H1 (cell line): ENCODE measurements at regions not wholly inside any gene's neighbourhood (a gene's known extent, or its start where the extent isn't known, plus 50 kb on each side); places are given as distances from the start of the nearest gene placed in this dataset.

ENCODE experiments used
- CTCF ChIA-PET: fragments of 300-600 bp; sonication (Branson Sonifier 250); formaldehyde crosslinking; loops from one replicate; lab custom pipeline; 2021; ENCODE audit not compliant: partially characterized antibody; lab: Charles Lee
- POLR2A ChIA-PET: fragments of 300-600 bp; sonication (Branson Sonifier 250); formaldehyde crosslinking; loops from one replicate; lab custom pipeline; 2021; ENCODE audit warnings: inconsistent platforms; ENCODE audit not compliant: partially characterized antibody; lab: Charles Lee
- DNase-seq, 2 experiments: peaks; one replicate each; pipeline versions ENCODE4 v3.0.0 to v3.0.0-alpha.2; 2010 to 2022; ENCODE audit warnings: low spot score in 2 of 2, low read depth in 1 of 2, mixed read lengths in 1 of 2
- FAIRE-seq: peaks from 2 replicates; lab custom pipeline; 2011; peaks lifted over from hg19 to GRCh38; lab: Jason Lieb, UNC
- H2AFZ ChIP-seq: 2 replicates; pipeline ENCODE4 v1.8.1; 2012; ENCODE audit warnings: low read length, inconsistent platforms
- H2AK5ac ChIP-seq: 2 replicates; pipeline ENCODE4 v1.6.1; 2013; ENCODE audit warnings: low read depth, low read length
- H2BK120ac ChIP-seq: replicated peaks from 2 replicates; pipeline ENCODE3; 2013; ENCODE audit warnings: low read depth, low read length, inconsistent platforms
- H2BK12ac ChIP-seq: 2 replicates; pipeline ENCODE4 v1.6.1; 2013; ENCODE audit warnings: low read depth, low read length
- H2BK15ac ChIP-seq: 2 replicates; pipeline ENCODE4 v1.6.1; 2013; ENCODE audit warnings: low read length
- H2BK20ac ChIP-seq: 2 replicates; pipeline ENCODE4 v1.6.1; 2013; ENCODE audit warnings: low read length
- H2BK5ac ChIP-seq: 2 replicates; pipeline ENCODE4 v1.6.1; 2013; ENCODE audit warnings: low read depth, low read length
- H3K14ac ChIP-seq: 2 replicates; pipeline ENCODE4 v1.6.1; 2013; ENCODE audit warnings: inconsistent platforms; ENCODE audit not compliant: insufficient read length
- H3K18ac ChIP-seq: 2 replicates; pipeline ENCODE4 v1.6.1; 2013; ENCODE audit warnings: low read length; ENCODE audit errors: extremely low read depth
- H3K23ac ChIP-seq: 2 replicates; pipeline ENCODE4 v1.6.1; 2013; ENCODE audit warnings: inconsistent platforms; ENCODE audit not compliant: insufficient read length
- H3K23me2 ChIP-seq: 2 replicates; pipeline ENCODE4 v1.6.1; 2013; ENCODE audit warnings: low read depth, low read length
- H3K27ac ChIP-seq: 2 replicates; pipeline ENCODE4 v1.6.1; 2011; ENCODE audit warnings: low read depth, low read length, inconsistent platforms
- H3K27me3 ChIP-seq, 4 experiments: replicated peaks in 1 of 4; 1 replicate in 1 of 4; 2 replicates in 3 of 4; pipeline versions ENCODE4 v1.6.1 to v1.8.1; 2011 to 2013; ENCODE audit warnings: low read length in 3 of 4, mild to moderate bottlenecking in 3 of 4, inconsistent platforms in 2 of 4, mixed read lengths in 2 of 4, moderate library complexity in 1 of 4; ENCODE audit not compliant: control insufficient read depth in 3 of 4, insufficient read depth in 3 of 4; ENCODE audit errors: extremely low read depth in 1 of 4
- H3K36me3 ChIP-seq, 4 experiments: 2 replicates each; pipeline versions ENCODE4 v1.6.1 to v1.8.1; 2011 to 2013; ENCODE audit warnings: mild to moderate bottlenecking in 4 of 4, low read length in 3 of 4, moderate library complexity in 2 of 4, control low read depth in 1 of 4, inconsistent platforms in 1 of 4; ENCODE audit not compliant: insufficient read depth in 4 of 4, control insufficient read depth in 2 of 4
- H3K4ac ChIP-seq: replicated peaks from 2 replicates; pipeline ENCODE3; 2013; ENCODE audit warnings: low read length, low read depth, mixed read lengths, inconsistent platforms; ENCODE audit not compliant: insufficient read length
- H3K4me1 ChIP-seq, 4 experiments: replicated peaks in 1 of 4; 1 replicate in 1 of 4; 2 replicates in 3 of 4; pipeline versions ENCODE4 v1.6.1 to v1.8.1; 2011 to 2013; ENCODE audit warnings: low read length in 3 of 4, inconsistent platforms in 2 of 4, mixed read lengths in 1 of 4; ENCODE audit not compliant: insufficient read depth in 4 of 4, control insufficient read depth in 3 of 4
- H3K4me2 ChIP-seq, 2 experiments: 2 replicates each; pipeline versions ENCODE4 v1.6.1 to v1.8.1; 2011 to 2013; ENCODE audit warnings: low read depth in 2 of 2, low read length in 2 of 2, control low read depth in 1 of 2, inconsistent platforms in 1 of 2, mild to moderate bottlenecking in 1 of 2; ENCODE audit not compliant: insufficient read depth in 1 of 2
- H3K4me3 ChIP-seq, 4 experiments: fragments of 200-600, 300-600 bp in 1 of 4; sonication (generic), shearing (Covaris generic), sonication (Bioruptor Twin) in 1 of 4; 2 replicates each; pipeline versions ENCODE4 v1.5.1 to v1.8.1; 2011 to 2016; ENCODE audit warnings: low read length in 4 of 4, low read depth in 3 of 4, control low read depth in 2 of 4, inconsistent platforms in 2 of 4, mild to moderate bottlenecking in 2 of 4, mixed read lengths in 1 of 4, moderate library complexity in 1 of 4; ENCODE audit not compliant: insufficient read depth in 2 of 4; ENCODE audit errors: extremely low read depth in 1 of 4
- H3K56ac ChIP-seq: replicated peaks from 2 replicates; pipeline ENCODE3; 2013; ENCODE audit warnings: low read depth, mild to moderate bottlenecking, mixed read lengths, low read length, inconsistent platforms; ENCODE audit not compliant: insufficient read length
- H3K79me1 ChIP-seq: 2 replicates; pipeline ENCODE4 v1.6.1; 2013; ENCODE audit warnings: low read depth, low read length, control low read depth
- H3K79me2 ChIP-seq, 2 experiments: 2 replicates each; pipeline versions ENCODE4 v1.6.1 to v1.8.1; 2012 to 2013; ENCODE audit warnings: low read length in 2 of 2, mild to moderate bottlenecking in 2 of 2, inconsistent platforms in 1 of 2; ENCODE audit not compliant: insufficient read depth in 2 of 2, control insufficient read depth in 1 of 2
- H3K9ac ChIP-seq, 4 experiments: replicated peaks in 1 of 4; 1 replicate in 1 of 4; 2 replicates in 3 of 4; pipeline versions ENCODE4 v1.6.1 to v1.8.1; 2011 to 2013; ENCODE audit warnings: low read depth in 3 of 4, low read length in 3 of 4, control low read depth in 2 of 4, mild to moderate bottlenecking in 2 of 4, moderate library complexity in 2 of 4, inconsistent platforms in 1 of 4; ENCODE audit errors: extremely low read depth in 1 of 4
- H3K9me3 ChIP-seq, 2 experiments: 2 replicates each; pipeline versions ENCODE4 v1.6.1 to v1.8.1; 2012 to 2013; ENCODE audit warnings: mild to moderate bottlenecking in 2 of 2, moderate library complexity in 2 of 2, control low read depth in 1 of 2, inconsistent platforms in 1 of 2, low read depth in 1 of 2, low read length in 1 of 2, mixed read lengths in 1 of 2; ENCODE audit not compliant: insufficient read depth in 2 of 2
- H4K20me1 ChIP-seq, 2 experiments: replicated peaks in 1 of 2; 2 replicates each; pipeline versions ENCODE3 to v1.8.1; 2011 to 2013; ENCODE audit warnings: inconsistent platforms in 2 of 2, low read length in 2 of 2, mild to moderate bottlenecking in 1 of 2; ENCODE audit not compliant: insufficient read depth in 2 of 2, control insufficient read depth in 1 of 2
- H4K5ac ChIP-seq: 2 replicates; pipeline ENCODE4 v1.6.1; 2013; ENCODE audit warnings: low read length, low read depth, mixed read lengths, inconsistent platforms; ENCODE audit not compliant: insufficient read length
- H4K8ac ChIP-seq: 2 replicates; pipeline ENCODE4 v1.8.0; 2013; ENCODE audit warnings: mild to moderate bottlenecking, moderate library complexity, low read length, inconsistent platforms; ENCODE audit not compliant: insufficient read depth; ENCODE audit errors: extremely low read depth
- H4K91ac ChIP-seq: replicated peaks from 2 replicates; pipeline ENCODE3; 2013; ENCODE audit warnings: low read length, mixed read lengths, inconsistent platforms; ENCODE audit not compliant: insufficient read length
- ATF3 ChIP-seq: IDR thresholded peaks from 2 replicates; pipeline ENCODE4 v1.6.1; 2011; ENCODE audit warnings: low read depth, mild to moderate bottlenecking, low read length; ENCODE audit not compliant: insufficient read depth
- SAP30 ChIP-seq: fragments of 300-600 bp; sonication (generic); IDR thresholded peaks from 2 replicates; pipeline ENCODE4 v1.7.1; 2012; ENCODE audit warnings: low read length, moderate library complexity, mild to moderate bottlenecking, inconsistent platforms; ENCODE audit not compliant: insufficient read depth, insufficient replicate concordance
- WGBS, 2 experiments: shearing (Covaris generic) in 1 of 2; methylation state at CpG; one replicate each; pipeline versions ENCODE4 v1.1.6 to v1.1.7; 2013 to 2015; ENCODE audit warnings: low lambda C conversion rate in 2 of 2, mixed read lengths in 2 of 2, inconsistent platforms in 1 of 2, low coverage in 1 of 2, missing lambda C conversion rate in 1 of 2; ENCODE audit not compliant: insufficient replicate concordance in 2 of 2, insufficient coverage in 1 of 2, insufficient read length in 1 of 2; ENCODE audit errors: extremely low coverage in 1 of 2, missing lambda C conversion rate in 1 of 2; 5-methylcytosine and 5-hydroxymethylcytosine counted together

GRCh38 chr13:37345869-37346268 is 240.4 kb upstream of the CSNK1A1L start:
- no peak overlapping the region for H4K8ac ChIP-seq

More at GRCh38 chr13:37345869-37346268, 240.4 kb upstream of the CSNK1A1L start:
- no peak overlapping the region for H3K23ac ChIP-seq
- 63% methylated on average over 1 of the region's 1 CpG; no CpG with 5 or more reads in 1 of the 2 experiments for WGBS, 2 experiments
- H3K79me2 ChIP-seq = no peaks in the 10 kb centered on the region
- no peak overlapping the region for H3K4ac ChIP-seq
- H3K9ac ChIP-seq = no peak overlapping the region
- no peak overlapping the region for H2BK5ac ChIP-seq
- H3K23me2 ChIP-seq = no peaks in the 10 kb centered on the region
- POLR2A ChIA-PET = no interaction called here
- FAIRE-seq = no peak
- H3K9me3 ChIP-seq = no peaks in the 10 kb centered on the region
- no peak overlapping the region for H3K4me2 ChIP-seq
- H2BK12ac ChIP-seq = no peak overlapping the region
- H3K36me3 ChIP-seq = no peaks in the 10 kb centered on the region
- no peak for DNase-seq
- no peak overlapping the region for H3K4me3 ChIP-seq
- no peak overlapping the region for H2BK20ac ChIP-seq
- no peaks in the 10 kb centered on the region for H3K4me1 ChIP-seq
- H4K5ac ChIP-seq = no peak overlapping the region
- no peak overlapping the region for H2AFZ ChIP-seq
- no peak overlapping the region for H3K14ac ChIP-seq
- no peak overlapping the region for H3K56ac ChIP-seq
- H2BK15ac ChIP-seq = no peak overlapping the region
- H2BK120ac ChIP-seq = no peak overlapping the region
- H2AK5ac ChIP-seq = no peak overlapping the region
- H3K27me3 ChIP-seq = no peaks in the 10 kb centered on the region
- no peak overlapping the region for H3K27ac ChIP-seq
- H4K20me1 ChIP-seq = no peaks in the 10 kb centered on the region
- no peak for TF ChIP-seq SAP30
- TF ChIP-seq ATF3 = no peak
- H4K91ac ChIP-seq = no peak overlapping the region
- H3K79me1 ChIP-seq = no peaks in the 10 kb centered on the region
- no peak overlapping the region for H3K18ac ChIP-seq
- CTCF ChIA-PET = no interaction called here
